OCI-LY1 (cell line): ENCODE measurements at regions not wholly inside any gene's neighbourhood (a gene's known extent, or its start where the extent isn't known, plus 50 kb on each side); places are given as distances from the start of the nearest gene placed in this dataset.

Source experiments
- CTCF ChIP-seq: fragments of 200-600 bp; sonication (generic), shearing (Covaris generic); IDR thresholded peaks from 2 replicates; pipeline ENCODE4 v1.5.1; 2017; ENCODE audit warnings: mild to moderate bottlenecking, antibody characterized with exemption, low read length, moderate library complexity, mixed read lengths
- EZH2 ChIP-seq: fragments of 200-600 bp; sonication (generic), shearing (Covaris generic); IDR thresholded peaks from 2 replicates; pipeline ENCODE4 v1.8.0; 2017; ENCODE audit warnings: borderline replicate concordance, mixed run types, mild to moderate bottlenecking, antibody characterized with exemption, low read length, moderate library complexity, mixed read lengths

DNA sequence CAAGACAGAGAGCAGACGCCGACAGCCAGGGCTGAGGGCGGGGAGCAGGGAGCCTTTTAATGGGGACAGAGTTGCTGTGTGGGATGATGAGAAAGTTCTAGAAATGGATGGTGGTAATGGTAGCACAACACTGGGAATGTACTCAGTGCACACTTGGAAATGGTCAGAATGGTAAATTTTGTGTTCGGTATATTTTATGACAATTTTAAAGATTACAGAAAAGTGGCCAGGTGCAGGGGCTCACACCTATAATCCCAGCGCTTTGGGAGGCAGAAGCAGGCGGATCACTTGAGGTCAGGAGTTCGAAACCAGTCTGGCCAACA is 243.2 kb upstream of the CIBAR2 start:
- TF ChIP-seq CTCF (no peak), EZH2 (no peak)
